Activated CD4-positive, CD25-positive, alpha-beta regulatory T cell treated with anti-CD3 and anti-CD28 coated beads, Interleukin-2, amount 50 U/mL, for 24 hours (primary cell): ENCODE measurements at regions not wholly inside any gene's neighbourhood (a gene's known extent, or its start where the extent isn't known, plus 50 kb on each side); places are given as distances from the start of the nearest gene placed in this dataset.
"Not testable (repeated sequence)": the region's sequence is repeated elsewhere in the genome, so short reads cannot be mapped to it uniquely, and the experiment has no call there.

ENCODE experiments used
- ATAC-seq, 2 donors: fragments of 150-1000 bp; cut with Tn5 transposase; one replicate each; pipeline ENCODE4 v1.10.0; 2021; ENCODE audit warnings: mild to moderate bottlenecking in 1 of 2, moderate library complexity in 1 of 2

DNA sequence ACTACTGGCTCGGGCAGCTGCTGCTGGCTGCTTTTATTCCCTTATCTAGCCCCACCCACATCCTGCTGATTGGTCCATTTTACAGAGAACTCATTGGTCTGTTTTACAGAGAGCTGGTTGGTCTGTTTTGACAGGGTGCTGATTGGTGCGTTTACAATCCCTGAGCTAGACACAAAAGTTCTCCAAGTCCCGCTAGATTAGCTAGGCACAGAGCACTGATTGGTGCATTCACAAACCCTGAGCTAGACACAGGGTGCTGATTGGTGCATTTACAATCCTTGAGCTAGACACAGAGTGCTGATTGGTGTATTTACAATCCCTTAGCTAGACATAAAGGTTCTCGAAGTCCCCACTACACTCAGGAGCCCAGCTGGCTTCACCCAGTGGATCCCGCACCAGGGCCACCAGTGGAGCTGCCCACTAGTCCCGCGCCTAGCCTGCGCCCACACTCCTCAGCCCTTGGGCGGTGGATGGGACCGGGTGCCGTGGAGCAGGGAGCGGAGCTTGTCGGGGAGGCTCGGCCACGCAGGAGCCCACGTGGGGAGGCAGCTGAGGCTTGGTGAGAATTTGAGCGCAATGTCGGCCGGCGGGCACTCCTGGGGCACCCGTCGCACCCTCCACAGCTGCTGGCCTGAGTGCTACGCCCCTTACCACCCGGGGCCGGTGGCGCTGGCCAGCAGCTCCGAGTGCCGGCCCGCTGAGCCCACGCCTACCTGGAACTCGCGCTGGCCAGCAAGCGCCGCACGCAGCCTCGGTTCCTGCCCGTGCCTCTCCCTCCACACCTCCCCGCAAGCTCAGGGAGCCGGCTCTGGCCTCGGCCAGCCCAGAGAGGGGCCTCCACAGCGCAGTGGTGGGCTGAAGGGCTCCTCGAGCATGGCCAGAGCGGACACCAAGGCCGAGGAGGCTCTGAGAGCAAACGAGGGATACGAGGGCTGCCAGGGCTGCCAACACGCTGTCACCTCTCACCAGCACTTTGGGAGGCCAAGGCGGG, 91.1 kb upstream of the HS3ST2 start:
- ATAC-seq = not testable (repeated sequence)

DNA sequence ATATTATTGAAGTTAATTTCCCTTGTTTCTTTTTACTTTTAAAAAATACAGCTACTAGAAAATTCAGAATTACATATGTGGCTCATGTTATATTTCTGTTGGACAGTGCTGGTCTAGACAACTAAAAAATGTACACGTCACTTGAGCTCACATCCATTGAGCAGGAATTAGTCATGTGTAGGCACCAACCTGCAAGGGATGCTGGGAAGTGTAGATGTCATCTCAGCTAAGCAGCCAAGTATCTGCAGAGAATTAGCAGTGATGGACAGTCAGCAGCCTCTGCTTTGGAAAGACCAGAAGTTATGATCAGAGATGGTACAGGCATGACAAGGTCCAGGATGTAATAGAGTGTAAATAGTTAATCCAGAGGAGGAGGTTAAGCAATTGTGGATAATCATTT, 87.1 kb upstream of the HS3ST2 start:
- ATAC-seq = no peak

DNA sequence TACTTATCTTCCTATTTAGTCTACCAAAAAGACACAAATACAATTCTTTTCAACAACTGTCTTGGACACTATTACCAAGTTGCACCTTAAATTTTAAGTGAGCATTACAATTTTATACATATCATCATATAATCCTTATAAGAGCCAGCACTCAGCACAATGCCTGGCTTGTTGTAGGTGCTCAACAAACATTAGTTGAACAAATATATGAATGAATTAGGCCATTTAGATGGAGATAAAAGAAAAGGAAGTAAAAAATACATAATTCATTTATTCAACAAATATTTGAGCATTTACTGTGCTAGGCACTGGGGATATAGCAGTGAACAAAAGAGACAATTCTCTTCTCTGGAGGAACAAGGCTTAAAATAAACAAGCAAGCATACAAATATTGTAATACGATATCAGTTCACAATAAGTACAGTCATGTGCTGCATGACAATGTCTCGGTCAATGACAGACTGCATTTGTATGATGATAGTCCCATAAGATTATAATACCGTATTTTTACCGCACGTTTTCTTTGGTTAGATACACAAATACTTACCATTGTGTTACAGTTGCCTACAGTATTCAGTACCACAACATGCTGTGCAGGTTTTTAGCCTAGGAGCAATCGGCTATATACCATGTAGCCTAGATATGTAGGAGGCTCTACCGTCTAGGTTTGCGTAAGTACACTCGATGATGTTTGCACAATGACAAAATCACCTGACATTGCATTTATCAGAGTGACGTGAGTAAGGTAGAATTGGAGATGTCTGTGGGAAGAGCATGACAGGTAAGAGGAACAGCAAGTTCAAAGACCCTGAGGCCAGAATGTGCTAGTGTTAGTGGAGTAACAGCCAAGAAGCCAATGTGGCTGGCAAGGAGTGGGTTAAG, 86.4 kb upstream of the HS3ST2 start:
- no peak for ATAC-seq

DNA sequence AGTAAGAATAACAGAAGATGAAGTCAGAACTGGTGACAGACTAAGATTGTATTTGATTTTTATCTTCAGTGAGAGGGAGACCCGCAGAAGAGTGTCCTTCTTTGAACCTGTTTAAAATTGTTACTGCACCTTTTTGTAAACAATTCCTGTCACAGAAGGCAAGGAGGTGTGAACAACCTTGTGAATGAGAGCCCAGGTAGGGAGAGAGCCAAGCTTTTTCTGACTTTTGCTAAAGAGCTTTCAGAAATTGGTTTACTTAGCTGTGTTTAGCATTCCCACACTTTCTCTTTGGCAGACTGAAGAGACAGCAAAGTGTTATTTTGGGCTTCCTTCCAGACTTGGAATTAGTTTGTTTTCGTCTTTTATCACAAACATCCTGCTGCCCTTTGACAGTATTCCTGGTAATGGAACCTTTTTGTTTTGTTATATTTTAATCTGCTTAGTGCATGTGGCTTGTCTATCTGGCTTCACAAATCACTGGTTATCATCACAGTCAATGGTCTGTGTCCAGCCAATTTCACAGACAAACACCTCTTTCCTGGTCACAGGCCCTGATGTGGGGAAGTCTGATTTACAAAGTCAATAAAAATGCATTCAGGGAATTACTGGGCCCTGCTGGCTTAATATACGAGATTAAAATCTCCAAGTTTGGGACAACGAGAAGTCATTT, 85.7 kb upstream of the HS3ST2 start:
- no peak for ATAC-seq

DNA sequence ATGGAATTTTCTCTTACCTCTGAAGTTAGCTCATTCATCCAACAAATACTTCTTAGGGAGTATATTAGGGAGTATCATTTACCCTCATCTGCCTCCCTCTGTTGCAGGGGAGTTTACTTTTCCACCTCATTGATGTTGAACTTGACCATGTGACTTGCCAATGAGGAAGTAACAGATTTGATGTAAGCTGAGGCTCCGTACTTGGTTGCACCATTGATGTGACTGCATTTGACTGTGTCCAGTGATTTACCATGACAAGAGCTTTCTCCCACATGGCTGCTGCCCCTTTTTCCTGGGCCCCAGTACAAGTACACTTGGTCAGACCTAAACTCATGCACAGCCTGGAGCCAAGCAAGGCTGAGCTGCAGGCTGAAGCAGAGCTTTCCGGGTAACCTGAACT, 81.6 kb upstream of the HS3ST2 start:
- no peak for ATAC-seq

DNA sequence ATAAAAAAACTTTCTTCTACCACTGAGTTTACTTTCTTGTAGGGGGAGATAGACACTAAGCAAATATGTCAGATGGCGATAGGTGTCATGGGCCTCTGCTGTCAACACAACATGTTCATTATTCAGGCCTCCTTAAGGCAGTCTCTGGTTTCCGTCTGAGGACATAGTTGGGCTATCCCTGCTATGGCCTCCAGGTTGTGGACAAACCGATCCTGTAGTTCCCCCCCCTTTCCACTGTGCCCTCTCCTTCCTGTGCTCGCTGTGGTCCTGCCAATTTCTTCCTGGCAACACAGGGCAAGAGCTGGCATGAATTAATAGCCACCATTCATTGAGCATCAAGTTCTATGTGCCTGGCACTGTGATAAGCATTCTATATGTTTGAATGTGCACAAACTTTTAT, 81.0 kb upstream of the HS3ST2 start:
- ATAC-seq = no peak

DNA sequence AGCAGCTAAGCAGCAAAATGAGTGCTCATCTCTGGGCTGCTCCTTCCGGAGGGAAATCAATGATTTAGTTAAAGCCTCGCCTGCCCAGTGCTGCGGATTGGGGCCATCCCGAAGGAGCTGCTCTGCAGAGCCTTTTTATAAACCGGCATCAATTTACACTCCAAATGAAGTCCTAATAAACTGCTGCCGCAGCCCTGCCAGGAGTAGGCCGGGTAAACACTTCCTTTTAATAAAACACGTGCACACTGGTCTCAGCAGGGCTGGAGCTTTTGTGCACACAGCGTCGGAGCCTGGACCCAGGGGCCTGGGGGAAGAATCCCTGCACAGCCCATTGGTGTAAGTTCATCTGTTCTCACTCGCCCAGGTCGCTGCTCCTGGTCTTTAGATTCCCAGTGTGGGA, 79.6 kb upstream of the HS3ST2 start:
- ATAC-seq = no peak

DNA sequence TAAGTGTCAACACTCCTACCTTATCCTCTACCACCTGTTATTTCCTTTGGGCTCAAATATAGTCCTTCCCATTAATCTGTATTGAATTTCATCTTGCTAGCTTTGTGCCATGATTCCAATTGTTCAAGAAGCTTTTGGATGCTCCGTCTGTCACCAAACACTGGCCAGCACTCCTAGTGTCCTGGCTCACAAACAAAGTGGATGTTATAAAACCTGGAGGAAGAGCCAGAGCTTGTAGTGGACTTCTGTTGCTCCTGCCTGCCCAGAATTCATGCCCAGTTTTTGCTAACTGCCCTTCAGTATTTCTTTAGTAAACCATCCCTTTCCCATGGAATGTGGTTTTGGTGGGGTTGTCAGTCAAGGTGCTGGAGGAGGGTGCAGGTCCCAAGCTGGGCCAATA, 77.2 kb upstream of the HS3ST2 start:
- ATAC-seq = no peak

DNA sequence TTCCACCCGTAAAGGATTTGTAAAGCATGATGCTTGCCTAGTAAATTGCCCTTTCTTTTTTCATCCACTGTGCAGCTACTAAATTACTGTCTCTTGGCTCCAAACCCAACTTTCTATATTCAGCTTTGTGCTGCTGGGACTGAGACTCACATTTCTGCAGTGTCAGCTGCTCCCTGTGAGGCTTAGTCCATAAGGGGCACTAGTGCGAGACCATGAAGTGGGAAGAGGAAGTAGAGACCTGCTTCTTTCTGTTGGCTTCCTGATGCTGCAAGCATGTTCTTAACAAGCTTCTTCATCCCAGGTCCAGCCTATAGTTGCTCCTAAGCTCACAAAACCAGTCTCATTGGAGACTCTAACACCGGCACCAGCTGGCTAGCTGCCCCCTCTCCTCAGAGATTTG, 74.9 kb upstream of the HS3ST2 start:
- no peak for ATAC-seq

DNA sequence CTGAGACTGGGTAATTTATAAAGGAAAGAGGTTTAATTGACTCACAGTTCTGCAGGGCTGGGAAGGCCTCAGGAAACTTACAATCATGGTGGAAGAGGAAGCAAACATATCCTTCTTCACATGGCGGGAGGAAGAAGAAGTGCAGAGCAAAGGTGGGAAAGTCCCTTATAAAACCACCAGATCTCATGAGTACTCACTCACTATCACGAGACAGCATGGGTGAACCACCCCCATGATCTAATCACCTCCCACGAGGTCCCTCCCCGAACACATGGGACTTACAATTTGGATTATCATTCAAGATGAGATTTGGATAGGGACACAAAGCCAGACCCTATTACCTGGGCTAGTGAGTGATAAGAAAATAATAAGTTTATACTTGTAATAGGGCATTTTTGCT, 70.6 kb upstream of the HS3ST2 start:
- ATAC-seq = no peak

DNA sequence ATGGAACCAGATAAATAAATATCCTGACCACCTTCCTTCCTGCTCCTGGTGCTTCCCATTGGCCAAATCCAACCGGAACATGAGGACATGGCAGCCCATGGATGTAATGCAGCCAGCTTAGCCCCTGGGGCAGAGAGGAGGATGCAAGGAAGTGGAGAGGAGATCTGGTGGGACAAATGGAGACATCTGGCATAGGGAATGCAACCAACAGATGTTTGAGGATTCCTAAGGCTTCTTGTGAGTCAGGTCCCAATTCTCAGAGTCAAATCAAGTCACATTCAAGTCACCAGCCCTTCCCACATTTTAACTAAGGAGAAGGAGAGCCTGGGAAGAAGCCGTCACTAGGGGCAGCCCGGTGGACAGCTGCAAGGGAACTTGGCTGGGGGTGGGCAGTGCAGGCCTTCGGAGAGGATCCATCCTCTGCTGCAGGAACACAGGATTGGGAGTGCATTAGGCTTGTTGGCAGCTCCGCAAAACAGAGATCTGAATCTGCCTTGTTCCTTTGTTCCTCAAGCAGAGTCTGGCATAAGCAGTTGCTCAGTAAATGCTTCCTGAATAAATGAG, 62.8 kb upstream of the HS3ST2 start:
- ATAC-seq = no peak

DNA sequence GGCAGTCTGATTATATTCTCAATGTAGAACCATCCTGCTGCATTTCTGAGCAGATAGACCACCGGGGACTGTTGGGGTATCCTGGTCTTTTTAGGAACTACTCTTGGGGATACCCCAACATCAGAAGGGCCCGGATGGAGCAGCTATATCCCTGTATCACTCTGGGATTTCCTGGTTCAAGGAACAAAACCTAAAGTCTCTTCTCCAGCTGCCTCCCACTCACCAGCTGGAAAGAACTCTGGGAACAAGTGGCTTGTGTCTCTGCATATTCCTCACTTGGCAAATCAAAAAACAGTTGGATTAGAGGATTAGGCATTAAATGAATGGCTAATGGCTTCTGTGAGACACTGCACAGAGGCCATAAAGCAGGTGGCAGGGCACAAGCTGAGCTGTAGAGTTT, 62.3 kb upstream of the HS3ST2 start:
- ATAC-seq = no peak

DNA sequence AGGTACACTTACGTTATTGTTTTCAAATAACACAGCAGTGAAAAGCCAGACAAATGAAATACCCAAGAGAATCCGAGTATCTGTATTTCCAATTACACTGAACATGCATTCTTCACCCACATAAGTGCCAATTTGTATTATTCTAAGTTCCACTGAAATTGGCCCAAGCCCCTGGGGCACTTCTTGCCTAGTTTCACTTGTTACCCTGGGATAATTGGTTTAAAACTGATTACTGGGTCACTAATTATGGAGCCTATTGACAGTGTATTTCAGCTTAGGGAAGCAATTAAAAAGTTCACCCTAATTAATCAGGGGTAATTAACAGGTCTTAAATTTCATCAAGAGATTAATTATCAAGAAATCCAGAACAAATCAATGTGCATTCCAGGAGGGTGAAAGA, 60.5 kb upstream of the HS3ST2 start:
- ATAC-seq = no peak

DNA sequence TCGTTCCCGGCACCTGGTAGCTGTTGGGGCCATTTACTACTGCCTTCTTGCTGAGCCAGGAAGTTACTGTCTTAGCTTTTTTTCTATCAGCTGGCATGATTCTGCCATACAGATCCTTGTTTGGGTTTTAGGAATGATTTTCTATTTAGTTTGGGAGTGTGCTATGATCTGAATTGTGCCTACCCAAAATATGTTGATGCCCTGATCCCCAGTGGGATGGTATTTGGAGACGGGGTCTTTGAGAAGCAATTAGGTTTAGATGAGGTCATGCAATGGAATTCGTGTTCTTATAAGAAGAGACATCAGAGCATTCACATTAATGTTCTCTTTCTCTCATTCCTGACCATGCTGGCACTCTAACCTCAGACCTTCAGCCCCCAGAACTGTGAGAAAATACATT, 59.4 kb upstream of the HS3ST2 start:
- no peak for ATAC-seq

DNA sequence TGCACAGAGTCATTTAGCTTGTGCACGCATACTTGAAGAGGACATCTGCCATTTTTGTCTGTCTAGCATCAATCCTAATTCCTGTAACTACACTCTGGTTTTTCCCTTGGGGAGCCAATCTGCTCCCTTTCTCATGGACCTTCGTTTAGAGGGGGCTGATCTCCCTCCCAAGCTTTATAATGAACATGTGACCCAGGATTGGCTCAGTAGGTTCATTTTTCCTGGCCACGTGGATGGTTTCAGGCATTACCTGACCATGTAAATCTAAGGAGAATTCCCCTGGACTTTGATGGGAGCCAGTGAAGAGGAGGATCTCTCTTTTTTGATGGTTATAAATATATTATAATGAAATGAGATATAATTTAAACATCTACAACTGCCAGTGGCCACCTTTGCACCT, 56.8 kb upstream of the HS3ST2 start:
- no peak for ATAC-seq

DNA sequence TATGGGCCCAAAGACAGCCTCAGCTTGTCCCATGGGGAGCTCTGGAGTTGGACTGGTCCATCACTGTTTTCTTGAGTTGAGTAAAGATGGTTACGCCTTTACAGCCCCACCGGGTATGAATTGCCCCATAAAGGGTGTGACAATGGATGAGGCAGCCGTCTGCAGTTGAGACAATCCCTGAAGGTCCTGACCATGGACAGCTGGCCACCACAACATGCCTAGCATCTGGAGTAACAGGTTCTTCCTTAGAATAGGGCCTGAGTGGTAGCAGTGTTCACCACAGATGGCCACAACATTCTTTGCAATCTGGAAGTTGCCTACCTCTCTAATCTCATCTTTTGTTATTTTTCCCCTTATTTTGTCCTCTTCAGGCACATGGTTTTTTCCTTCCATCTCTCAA, 51.5 kb upstream of the HS3ST2 start:
- no peak for ATAC-seq

DNA sequence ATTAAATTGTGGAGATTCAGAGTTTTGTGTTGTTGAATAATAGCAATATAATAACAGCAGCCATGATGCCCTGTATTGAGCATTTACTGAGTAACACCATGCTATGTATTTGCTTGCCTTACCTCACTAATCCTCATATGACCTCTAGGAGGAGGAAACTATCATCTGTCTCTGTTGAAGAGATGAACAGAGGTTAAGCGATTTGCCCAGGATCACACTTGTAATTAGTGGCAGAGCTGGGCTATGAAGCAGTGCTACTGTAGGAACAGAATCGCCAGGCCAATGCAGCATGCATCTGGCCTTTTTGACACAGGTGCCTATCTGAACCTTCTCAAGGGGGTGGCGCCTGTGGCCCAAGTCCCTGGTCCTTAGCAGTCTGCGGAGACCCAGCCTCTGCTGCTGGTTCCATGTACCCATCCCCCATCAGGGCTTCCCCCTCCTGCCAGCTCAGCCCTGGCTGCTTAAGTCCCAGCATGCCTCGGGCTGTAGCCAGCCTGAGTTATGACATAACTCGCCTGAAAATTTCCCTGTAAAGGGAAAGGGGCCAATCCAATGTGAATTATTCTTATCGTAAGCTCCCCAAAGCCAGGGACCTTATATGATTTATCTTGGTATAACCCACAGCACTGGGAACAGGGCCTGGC, 50.4 kb upstream of the HS3ST2 start:
- no peak for ATAC-seq
